BLaER1 (cell line): ENCODE measurements at regions not wholly inside any gene's neighbourhood (a gene's known extent, or its start where the extent isn't known, plus 50 kb on each side); places are given as distances from the start of the nearest gene placed in this dataset.

ENCODE experiments used
- H3K27ac ChIP-seq: shearing (Covaris generic); formaldehyde crosslinking; 2 replicates; pipeline ENCODE4 v1.8.1; 2022
- H3K27me3 ChIP-seq: shearing (Covaris generic); formaldehyde crosslinking; 2 replicates; pipeline ENCODE4 v1.8.1; 2022
- H3K36me3 ChIP-seq: shearing (Covaris generic); formaldehyde crosslinking; 2 replicates; pipeline ENCODE4 v1.8.1; 2022
- H3K4me1 ChIP-seq: shearing (Covaris generic); formaldehyde crosslinking; 2 replicates; pipeline ENCODE4 v1.8.1; 2022
- H3K4me2 ChIP-seq: shearing (Covaris generic); formaldehyde crosslinking; 2 replicates; pipeline ENCODE4 v1.8.1; 2022
- H3K4me3 ChIP-seq: shearing (Covaris generic); formaldehyde crosslinking; 2 replicates; pipeline ENCODE4 v1.8.1; 2022
- H3K9ac ChIP-seq: shearing (Covaris generic); formaldehyde crosslinking; 2 replicates; pipeline ENCODE4 v1.8.1; 2022
- H3K9me3 ChIP-seq: shearing (Covaris generic); formaldehyde crosslinking; 2 replicates; pipeline ENCODE4 v1.8.1; 2022
- H4K20me1 ChIP-seq: shearing (Covaris generic); formaldehyde crosslinking; 2 replicates; pipeline ENCODE4 v1.8.1; 2022
- Cebpa-rat ChIP-seq: shearing (Covaris generic); IDR thresholded peaks from 2 replicates; pipeline ENCODE4 v1.8.1; 2022

DNA sequence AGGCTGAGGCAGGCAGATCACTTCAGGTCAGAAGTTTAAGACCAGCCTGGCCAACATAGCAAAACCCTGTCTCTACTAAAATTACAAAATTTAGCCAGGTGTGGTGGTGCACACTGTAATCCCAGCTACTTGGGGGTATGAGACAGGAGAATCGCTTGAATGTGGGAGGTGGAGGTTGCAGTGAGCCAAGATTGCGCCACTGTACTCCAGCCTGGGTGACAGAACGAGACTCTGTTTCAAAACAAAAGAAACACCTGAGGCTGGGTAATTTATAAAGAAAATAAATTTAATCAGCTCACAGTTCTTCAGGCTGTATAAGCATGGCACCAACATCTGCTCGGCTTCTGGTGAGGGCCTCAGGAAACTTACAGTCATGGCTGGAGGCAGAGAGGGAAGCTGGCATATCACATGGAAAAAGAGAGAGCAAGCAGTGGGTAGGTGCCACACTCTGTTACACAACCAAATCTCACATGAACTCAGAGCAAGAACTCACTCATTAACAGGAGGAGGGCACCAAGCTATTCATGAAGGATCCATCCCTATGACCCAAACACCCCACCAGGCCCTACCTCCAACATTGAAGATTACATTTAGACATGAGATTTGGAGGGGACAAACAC is 244.1 kb upstream of the RBBP8 start:
- H3K4me2 ChIP-seq: no peak overlapping the region
- no peaks in the 10 kb centered on the region for H3K4me1 ChIP-seq
- H3K36me3 ChIP-seq: no peaks in the 10 kb centered on the region
- H3K4me3 ChIP-seq: no peak overlapping the region
- no peak overlapping the region for H3K9ac ChIP-seq
- H3K27ac ChIP-seq: no peak overlapping the region
- H3K9me3 ChIP-seq: peaks cover 15% of the 10 kb centered on the region
- no peaks in the 10 kb centered on the region for H4K20me1 ChIP-seq
- TF ChIP-seq Cebpa-rat: no peak
- H3K27me3 ChIP-seq: no peaks in the 10 kb centered on the region

GRCh38 chr18:22689712-22690111 is 243.4 kb upstream of the RBBP8 start:
- Histone ChIP-seq H3K27me3 (no peaks in the 10 kb centered on the region), H3K4me2 (no peak overlapping the region), H3K36me3 (no peaks in the 10 kb centered on the region), H3K9ac (no peak overlapping the region), H3K4me3 (no peak overlapping the region), H4K20me1 (no peaks in the 10 kb centered on the region), H3K4me1 (no peaks in the 10 kb centered on the region), H3K27ac (no peak overlapping the region), H3K9me3 (peaks cover 15% of the 10 kb centered on the region)
- no peak for TF ChIP-seq Cebpa-rat

DNA sequence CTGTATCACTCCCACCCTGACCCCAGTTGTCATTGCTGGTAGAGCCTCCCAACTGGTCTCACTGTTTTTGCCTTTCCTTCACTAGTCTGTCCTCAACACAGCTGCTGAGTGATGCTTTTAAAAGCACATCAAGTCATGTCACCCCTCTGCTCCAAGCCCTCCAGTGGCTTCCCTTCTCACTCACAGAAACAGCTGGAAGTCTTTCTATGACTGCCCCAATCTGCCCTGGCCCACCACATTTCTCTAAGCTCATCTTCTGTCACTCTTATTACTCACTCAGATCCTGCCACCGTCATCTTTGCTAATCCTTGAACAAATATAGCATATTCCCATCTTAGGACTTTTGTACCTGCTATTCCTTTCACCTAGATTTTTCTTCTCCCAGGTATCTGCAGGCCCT is 242.6 kb upstream of the RBBP8 start:
- Histone ChIP-seq H3K4me2 (no peak overlapping the region), H3K4me1 (no peaks in the 10 kb centered on the region), H3K9me3 (peaks cover 15% of the 10 kb centered on the region), H3K27me3 (no peaks in the 10 kb centered on the region), H4K20me1 (no peaks in the 10 kb centered on the region), H3K36me3 (no peaks in the 10 kb centered on the region), H3K9ac (no peak overlapping the region), H3K27ac (no peak overlapping the region), H3K4me3 (no peak overlapping the region)
- no peak for TF ChIP-seq Cebpa-rat

DNA sequence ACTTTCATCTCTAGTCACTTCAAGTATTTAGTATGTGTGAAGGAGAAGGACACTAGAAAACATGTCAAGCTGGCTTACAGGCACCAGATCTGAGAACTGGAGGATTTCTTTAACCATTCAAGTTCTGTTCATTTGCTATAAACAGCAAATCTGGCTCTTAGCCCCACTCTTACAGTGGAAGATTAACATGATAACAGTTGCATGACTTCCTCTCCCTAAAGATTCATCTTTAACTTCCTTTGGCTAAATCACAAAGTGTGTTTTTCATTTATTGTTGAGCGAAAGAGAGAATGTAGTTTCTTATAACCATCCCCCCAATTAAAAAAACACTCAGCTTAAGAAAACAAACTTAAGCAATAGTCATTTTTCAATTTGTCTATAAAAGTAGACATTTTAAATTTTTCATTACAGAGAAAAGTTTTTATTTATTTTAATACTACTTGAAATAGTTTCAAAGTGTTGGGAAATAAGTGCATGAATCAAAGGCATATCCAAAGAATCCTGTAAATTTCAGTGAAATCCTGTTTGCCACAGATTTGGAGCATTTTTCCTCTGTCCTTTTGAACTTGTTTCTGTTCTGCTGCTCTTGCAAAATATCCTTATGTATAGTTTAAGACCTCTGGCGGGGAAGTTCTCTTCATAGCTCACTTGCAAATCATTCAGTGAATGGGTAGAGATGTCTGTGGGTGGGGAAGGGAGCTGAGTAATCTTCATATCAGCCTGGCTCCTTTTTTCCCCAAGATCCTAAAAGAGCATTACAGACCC is 241.0 kb upstream of the RBBP8 start:
- no peaks in the 10 kb centered on the region for H3K27me3 ChIP-seq
- TF ChIP-seq Cebpa-rat: no peak
- no peaks in the 10 kb centered on the region for H3K36me3 ChIP-seq
- H3K4me3 ChIP-seq: no peak overlapping the region
- H3K27ac ChIP-seq: no peak overlapping the region
- no peaks in the 10 kb centered on the region for H3K4me1 ChIP-seq
- no peak overlapping the region for H3K9ac ChIP-seq
- H3K9me3 ChIP-seq: peaks cover 15% of the 10 kb centered on the region
- no peak overlapping the region for H3K4me2 ChIP-seq
- H4K20me1 ChIP-seq: no peaks in the 10 kb centered on the region

DNA sequence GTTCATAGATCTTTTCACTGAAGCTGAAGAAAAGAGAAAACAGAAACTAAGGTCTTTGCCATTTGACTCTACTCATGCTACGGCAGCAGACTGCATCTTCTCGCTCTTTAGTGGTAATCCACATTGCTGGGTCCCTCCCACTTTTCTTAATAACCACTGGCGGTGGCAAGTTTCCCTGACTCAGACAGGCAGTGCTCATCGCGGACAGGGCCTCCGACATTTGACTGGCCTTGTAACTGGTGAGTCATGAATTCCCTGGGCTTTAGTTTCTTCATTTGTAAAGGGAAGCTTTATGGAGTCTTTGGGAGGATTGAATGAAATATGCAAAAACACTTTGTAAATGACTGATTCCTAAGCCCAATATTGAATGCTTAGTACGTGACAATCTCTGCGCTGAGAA is 238.2 kb upstream of the RBBP8 start:
- no peaks in the 10 kb centered on the region for H3K9me3 ChIP-seq
- H3K27ac ChIP-seq: no peak overlapping the region
- H3K4me1 ChIP-seq: no peaks in the 10 kb centered on the region
- no peak for TF ChIP-seq Cebpa-rat
- no peaks in the 10 kb centered on the region for H3K36me3 ChIP-seq
- no peak overlapping the region for H3K9ac ChIP-seq
- H3K4me3 ChIP-seq: no peak overlapping the region
- no peak overlapping the region for H3K4me2 ChIP-seq
- no peaks in the 10 kb centered on the region for H4K20me1 ChIP-seq
- H3K27me3 ChIP-seq: no peaks in the 10 kb centered on the region

DNA sequence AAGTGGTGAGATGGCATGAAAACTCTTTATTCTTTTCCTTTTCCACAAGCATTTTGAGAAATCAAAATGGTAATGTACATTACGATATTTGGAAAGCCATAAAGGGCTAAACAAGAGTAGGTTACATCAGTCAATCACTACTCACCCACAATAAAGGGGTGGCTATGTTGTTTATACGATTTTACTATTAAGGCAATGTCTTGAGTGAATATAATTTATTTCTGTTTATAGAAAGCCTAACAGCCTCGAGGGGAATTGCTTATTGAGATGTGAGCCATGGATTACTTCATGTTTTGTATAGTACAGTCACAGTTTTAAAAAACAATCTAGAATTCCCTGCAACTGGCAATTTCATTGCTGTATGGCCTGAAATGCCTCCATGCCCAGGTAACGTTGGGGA is 237.5 kb upstream of the RBBP8 start:
- Histone ChIP-seq H4K20me1 (no peaks in the 10 kb centered on the region), H3K27me3 (no peaks in the 10 kb centered on the region), H3K4me1 (no peaks in the 10 kb centered on the region), H3K9me3 (no peaks in the 10 kb centered on the region), H3K9ac (no peak overlapping the region), H3K4me2 (no peak overlapping the region), H3K36me3 (no peaks in the 10 kb centered on the region), H3K4me3 (no peak overlapping the region), H3K27ac (no peak overlapping the region)
- no peak for TF ChIP-seq Cebpa-rat

- no peaks in the 10 kb centered on the region for H3K36me3 ChIP-seq
- TF ChIP-seq Cebpa-rat: no peak
- H3K4me1 ChIP-seq: no peaks in the 10 kb centered on the region
Observed at GRCh38 chr18:22697561-22697960, 235.6 kb upstream of the RBBP8 start.

GRCh38 chr18:22698711-22699110 is 234.4 kb upstream of the RBBP8 start:
- no peak overlapping the region for H3K27ac ChIP-seq
- no peak overlapping the region for H3K4me3 ChIP-seq
- no peaks in the 10 kb centered on the region for H3K27me3 ChIP-seq
- H3K9me3 ChIP-seq: no peaks in the 10 kb centered on the region
- no peaks in the 10 kb centered on the region for H3K36me3 ChIP-seq
- H3K9ac ChIP-seq: no peak overlapping the region
- no peaks in the 10 kb centered on the region for H4K20me1 ChIP-seq
- TF ChIP-seq Cebpa-rat: no peak
- H3K4me1 ChIP-seq: no peaks in the 10 kb centered on the region
- no peak overlapping the region for H3K4me2 ChIP-seq

More at GRCh38 chr18:22697561-22697960, 235.6 kb upstream of the RBBP8 start:
- H3K9ac ChIP-seq: no peak overlapping the region
- H3K4me3 ChIP-seq: no peak overlapping the region
- H3K9me3 ChIP-seq: no peaks in the 10 kb centered on the region
- no peaks in the 10 kb centered on the region for H4K20me1 ChIP-seq
- no peak overlapping the region for H3K4me2 ChIP-seq
- no peaks in the 10 kb centered on the region for H3K27me3 ChIP-seq
- H3K27ac ChIP-seq: no peak overlapping the region

DNA sequence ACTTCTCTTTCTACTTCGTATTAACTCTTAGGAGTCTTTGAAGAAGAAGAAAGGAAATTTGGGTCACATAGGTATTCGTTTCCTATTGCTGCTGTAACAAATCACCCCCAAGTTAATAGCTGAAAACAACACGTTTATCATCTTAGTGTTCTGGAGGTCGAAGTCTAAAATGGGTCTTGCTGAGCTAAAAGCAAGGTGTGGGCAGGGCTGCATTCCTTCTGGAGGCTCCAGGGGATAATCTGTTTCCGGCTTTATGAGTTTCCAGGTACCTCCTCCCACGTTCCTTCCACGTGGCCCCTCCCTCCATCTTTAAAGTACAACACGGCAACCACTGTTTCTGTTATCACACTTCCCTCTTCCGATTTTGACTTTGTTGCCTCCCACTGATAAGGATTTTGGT is 233.5 kb upstream of the RBBP8 start:
- Histone ChIP-seq H3K4me2 (no peak overlapping the region), H3K27me3 (no peaks in the 10 kb centered on the region)

GRCh38 chr18:22700920-22701319 is 232.2 kb upstream of the RBBP8 start:
- TF ChIP-seq Cebpa-rat: no peak

More for the DNA sequence above, 233.5 kb upstream of the RBBP8 start:
- Histone ChIP-seq H3K4me1 (no peaks in the 10 kb centered on the region), H3K27ac (no peak overlapping the region), H3K9me3 (no peaks in the 10 kb centered on the region), H3K4me3 (no peak overlapping the region), H3K36me3 (no peaks in the 10 kb centered on the region), H3K9ac (no peak overlapping the region), H4K20me1 (no peaks in the 10 kb centered on the region)
- TF ChIP-seq Cebpa-rat: no peak

More at GRCh38 chr18:22700920-22701319, 232.2 kb upstream of the RBBP8 start:
- H3K27me3 ChIP-seq: no peaks in the 10 kb centered on the region
- H4K20me1 ChIP-seq: no peaks in the 10 kb centered on the region
- H3K36me3 ChIP-seq: no peaks in the 10 kb centered on the region
- no peak overlapping the region for H3K9ac ChIP-seq
- no peaks in the 10 kb centered on the region for H3K9me3 ChIP-seq
- no peaks in the 10 kb centered on the region for H3K4me1 ChIP-seq
- no peak overlapping the region for H3K4me2 ChIP-seq
- no peak overlapping the region for H3K27ac ChIP-seq
- no peak overlapping the region for H3K4me3 ChIP-seq
